Gastrocnemius medialis (tissue), 4 donors: ENCODE measurements at regions not wholly inside any gene's neighbourhood (a gene's known extent, or its start where the extent isn't known, plus 50 kb on each side); places are given as distances from the start of the nearest gene placed in this dataset.

Experiments
- ATAC-seq, 2 donors: fragments of 150-250 bp; one replicate each; pipeline ENCODE4 v1.9.1; 2016
- DNase-seq, 2 donors: peaks; one replicate each; pipeline ENCODE4 v3.0.0-alpha.2; 2019
- H3K27ac ChIP-seq, 4 donors: fragments of 200-600 bp; sonication (generic); 1 replicate in 1 of 4; 2 replicates in 3 of 4; pipeline ENCODE4 v1.5.1; 2016 to 2018; ENCODE audit warnings: mild to moderate bottlenecking in 2 of 4, moderate library complexity in 1 of 4
- H3K27me3 ChIP-seq, 3 donors: fragments of 200-600 bp; sonication (generic) in 2 of 3; 1 replicate in 1 of 3; 2 replicates in 2 of 3; pipeline versions ENCODE4 v1.5.1 to v1.6.0; 2016 to 2019; ENCODE audit warnings: mild to moderate bottlenecking in 1 of 3, moderate library complexity in 1 of 3
- H3K36me3 ChIP-seq, 2 donors: fragments of 200-600 bp; sonication (generic) in 1 of 2; one replicate each; pipeline ENCODE4 v1.5.1; 2017 to 2018
- H3K4me1 ChIP-seq, 2 donors: fragments of 200-600 bp; sonication (generic) in 1 of 2; one replicate each; pipeline ENCODE4 v1.5.1; 2016 to 2017; ENCODE audit warnings: mild to moderate bottlenecking in 2 of 2
- H3K4me3 ChIP-seq, 4 donors: fragments of 200-600 bp; sonication (generic) in 3 of 4; 1 replicate in 1 of 4; 2 replicates in 3 of 4; pipeline ENCODE4 v1.5.1; 2016 to 2019; ENCODE audit warnings: mild to moderate bottlenecking in 2 of 4
- H3K9me3 ChIP-seq, 3 donors: fragments of 200-600 bp; sonication (generic) in 2 of 3; 1 replicate in 1 of 3; 2 replicates in 2 of 3; pipeline ENCODE4 v1.5.1; 2016 to 2019
- CTCF ChIP-seq, 5 experiments: fragments of 450-650 bp in 3 of 5; fragments of 200-600 bp in 2 of 5; sonication (generic) in 2 of 5; IDR thresholded peaks in 4 of 5; conservative IDR thresholded peaks in 1 of 5; 1 replicate in 4 of 5; 2 replicates in 1 of 5; pipeline ENCODE4 v1.5.1; 2016 to 2019; ENCODE audit warnings: antibody characterized with exemption in 5 of 5, mild to moderate bottlenecking in 3 of 5, moderate library complexity in 3 of 5
- POLR2A ChIP-seq, 2 donors: fragments of 450-650 bp; IDR thresholded peaks; one replicate each; pipeline ENCODE4 v1.6.1; 2017; ENCODE audit warnings: antibody characterized with exemption in 2 of 2, mild to moderate bottlenecking in 2 of 2, moderate library complexity in 2 of 2
- in situ Hi-C, 4 donors: fragments of 200-750 bp; cut with MboI; loops; one replicate each; pipeline versions ENCODE4 v1.15.0 to v1.8.0; 2017; ENCODE audit warnings: low sequenced_read_pairs in 4 of 4
- intact Hi-C: fragments of 100-400 bp; cut with DNase I; formaldehyde crosslinking; loops from one replicate; pipeline ENCODE4 v1.15.1; 2023; ENCODE audit warnings: low total_unique reads

- in situ Hi-C loops, result no loop called here
- Histone ChIP-seq H3K36me3 (no peaks in the 10 kb centered on the region), H3K27me3 (no peaks in the 10 kb centered on the region), H3K4me1 (no peaks in the 10 kb centered on the region), H3K9me3 (no peaks in the 10 kb centered on the region), H3K4me3 (no peak overlapping the region), H3K27ac (no peak overlapping the region)
- intact Hi-C loops, result no loop called here
- no peak for TF ChIP-seq CTCF (IDR thresholded peaks at IDR 0.05 in 4 of 5, conservative IDR thresholded peaks at IDR 0.05 in 1 of 5)
- TF ChIP-seq POLR2A (IDR thresholded peaks at IDR 0.05), result no peak
- ATAC-seq, result no peak
- DNase-seq, result no peak
Measured at GRCh38 chr9:90368241-90368640, 274.4 kb downstream of the DIRAS2 start.

GRCh38 chr9:90368928-90369327, 273.7 kb downstream of the DIRAS2 start:
- Histone ChIP-seq H3K9me3 (no peaks in the 10 kb centered on the region), H3K36me3 (no peaks in the 10 kb centered on the region), H3K4me3 (no peak overlapping the region), H3K27ac (no peak overlapping the region), H3K4me1 (no peaks in the 10 kb centered on the region), H3K27me3 (no peaks in the 10 kb centered on the region)
- intact Hi-C loops (no loop called here), in situ Hi-C loops (no loop called here)
- TF ChIP-seq CTCF (IDR thresholded peaks at IDR 0.05 in 4 of 5, conservative IDR thresholded peaks at IDR 0.05 in 1 of 5), result no peak
- DNase-seq (no peak), ATAC-seq (no peak)

- intact Hi-C loops, result no loop called here
Measured at GRCh38 chr9:90379771-90380170, 262.9 kb downstream of the DIRAS2 start.

GRCh38 chr9:90385146-90385545, 257.5 kb downstream of the DIRAS2 start:
- ATAC-seq, result no peak
- DNase-seq, result no peak
- in situ Hi-C loops (no loop called here), intact Hi-C loops (no loop called here)
- H3K9me3 ChIP-seq, result no peaks in the 10 kb centered on the region
- H3K4me3 ChIP-seq, result no peak overlapping the region
- no peaks in the 10 kb centered on the region for H3K4me1 ChIP-seq
- H3K36me3 ChIP-seq, result no peaks in the 10 kb centered on the region
- TF ChIP-seq CTCF (IDR thresholded peaks at IDR 0.05 in 4 of 5, conservative IDR thresholded peaks at IDR 0.05 in 1 of 5), result no peak
- no peak for TF ChIP-seq POLR2A (IDR thresholded peaks at IDR 0.05)
- no peaks in the 10 kb centered on the region for H3K27me3 ChIP-seq
- no peak overlapping the region for H3K27ac ChIP-seq

More at GRCh38 chr9:90379771-90380170, 262.9 kb downstream of the DIRAS2 start:
- H3K27ac ChIP-seq, result no peak overlapping the region
- ATAC-seq (no peak), DNase-seq (no peak)
- H3K36me3 ChIP-seq, result no peaks in the 10 kb centered on the region
- TF ChIP-seq CTCF (IDR thresholded peaks at IDR 0.05 in 4 of 5, conservative IDR thresholded peaks at IDR 0.05 in 1 of 5), result no peak
- no peak for TF ChIP-seq POLR2A (IDR thresholded peaks at IDR 0.05)
- no peak overlapping the region for H3K4me3 ChIP-seq
- no peaks in the 10 kb centered on the region for H3K9me3 ChIP-seq
- in situ Hi-C loops, result no loop called here
- H3K4me1 ChIP-seq, result no peaks in the 10 kb centered on the region
- H3K27me3 ChIP-seq, result no peaks in the 10 kb centered on the region

- Histone ChIP-seq H3K27ac (no peak overlapping the region), H3K4me3 (no peak overlapping the region), H3K36me3 (no peaks in the 10 kb centered on the region), H3K4me1 (no peaks in the 10 kb centered on the region), H3K9me3 (no peaks in the 10 kb centered on the region), H3K27me3 (no peaks in the 10 kb centered on the region)
- in situ Hi-C loops, result no loop called here
- TF ChIP-seq CTCF (IDR thresholded peaks at IDR 0.05 in 4 of 5, conservative IDR thresholded peaks at IDR 0.05 in 1 of 5), result no peak
- no peak for TF ChIP-seq POLR2A (IDR thresholded peaks at IDR 0.05)
- ATAC-seq (no peak), DNase-seq (no peak)
- intact Hi-C loops, result no loop called here
Measured at GRCh38 chr9:90393365-90394152, 249.1 kb downstream of the DIRAS2 start.
